ENCODE measurements at regions not wholly inside any gene's neighbourhood (a gene's known extent, or its start where the extent isn't known, plus 50 kb on each side); places are given as distances from the start of the nearest gene placed in this dataset.

DNA sequence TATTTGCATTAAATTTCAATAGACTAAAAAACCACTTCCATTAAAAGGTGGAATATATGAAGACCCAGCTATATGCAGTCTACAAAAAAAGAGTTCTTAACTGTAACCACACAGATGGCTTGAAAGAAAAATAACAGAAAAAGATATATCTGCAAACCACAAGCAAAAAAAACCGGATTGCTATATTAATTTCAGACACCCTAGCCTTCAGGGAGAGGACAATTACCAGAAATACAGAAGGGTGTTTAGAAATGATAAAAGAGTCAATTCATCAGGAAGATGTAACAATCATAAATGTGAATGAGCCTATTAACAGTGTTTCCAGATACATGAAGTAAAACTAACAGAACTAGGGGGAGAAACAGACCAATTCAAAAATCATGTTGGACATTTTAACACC, 56.9 kb upstream of the SMIM23 start:
- Histone ChIP-seq H3K56ac (ENCODE audit: low read length) (no peak overlapping the region), H2BK15ac (replicated peaks; ENCODE audit: low read depth) (no peak overlapping the region), H3K27me3 (ENCODE audit: insufficient read depth, low read length, poor library complexity) (no peaks in the 10 kb centered on the region), H4K5ac (ENCODE audit: low read length) (no peak overlapping the region), H3K4ac (ENCODE audit: low read depth, low read length) (no peak overlapping the region), H3K4me2 (ENCODE audit: low read length) (no peak overlapping the region), H3K27ac (ENCODE audit: low read depth, low read length) (no peak overlapping the region), H3K23ac (ENCODE audit: low read length) (no peak overlapping the region), H3K4me3 (ENCODE audit: low read length) (no peak overlapping the region), H3K36me3 (ENCODE audit: control insufficient read depth, insufficient read depth, low read length) (no peaks in the 10 kb centered on the region), H2AK5ac (ENCODE audit: low read length) (no peak overlapping the region), H2BK120ac (ENCODE audit: low read depth, low read length) (no peak overlapping the region), H2BK5ac (ENCODE audit: low read length) (no peak overlapping the region), H3K18ac (ENCODE audit: low read length) (no peak overlapping the region), H3K9ac (ENCODE audit: low read length) (no peak overlapping the region), H3K4me1 (ENCODE audit: control insufficient read depth, low read depth, low read length) (no peaks in the 10 kb centered on the region), H4K8ac (ENCODE audit: low read depth, low read length) (no peak overlapping the region), H3K79me2 (ENCODE audit: control insufficient read depth, insufficient read depth, low read length) (no peaks in the 10 kb centered on the region), H3K79me1 (ENCODE audit: low read length) (no peaks in the 10 kb centered on the region)
- no CpG with 5 or more reads among the region's 1 CpG for WGBS (ENCODE audit: extremely low coverage, insufficient coverage, low lambda C conversion rate)
- no peak for DNase-seq

All from mesendoderm (in vitro differentiated cells).